ENCODE measurements at regions not wholly inside any gene's neighbourhood (a gene's known extent, or its start where the extent isn't known, plus 50 kb on each side); places are given as distances from the start of the nearest gene placed in this dataset.

- Histone ChIP-seq H3F3A (ENCODE audit: insufficient read depth, low read length, poor library complexity, severe bottlenecking) (no peaks in the 10 kb centered on the region), H3K36me3 (ENCODE audit: insufficient read depth, low read length) (no peaks in the 10 kb centered on the region), H3K79me2 (replicated peaks; ENCODE audit: insufficient read depth, low read length) (no peaks in the 10 kb centered on the region), H4K20me1 (ENCODE audit: insufficient read depth) (no peaks in the 10 kb centered on the region), H3K9me3 (ENCODE audit: low read length) (no peaks in the 10 kb centered on the region), H3K9ac (ENCODE audit: low read length) (no peak overlapping the region), H3K9me2 (ENCODE audit: insufficient read depth, low read length) (no peaks in the 10 kb centered on the region), H3K27ac (ENCODE audit: low read length) (no peak overlapping the region), H2AFZ (ENCODE audit: low read depth, low read length) (no peak overlapping the region), H3K4me2 (ENCODE audit: low read length) (no peak overlapping the region), H3K4me3 (ENCODE audit: low read length) (no peak overlapping the region), H3K27me3 (ENCODE audit: insufficient read depth, low read depth, low read length) (no peaks in the 10 kb centered on the region)
- TF ChIP-seq CTCF (IDR thresholded peaks at IDR 0.05; ENCODE audit: poor library complexity, severe bottlenecking) (no peak), POLR2AphosphoS5 (IDR thresholded peaks at IDR 0.05) (no peak), REST (IDR thresholded peaks at IDR 0.05; ENCODE audit: borderline replicate concordance) (no peak), EP300 (conservative IDR thresholded peaks at IDR 0.05; ENCODE audit: poor library complexity, severe bottlenecking) (no peak), MXI1 (conservative IDR thresholded peaks at IDR 0.05; ENCODE audit: poor library complexity, severe bottlenecking) (no peak), TAF1 (IDR thresholded peaks at IDR 0.05; ENCODE audit: low read depth) (no peak)
Observed at GRCh38 chr4:167930166-167930565, 162.2 kb upstream of the ANXA10 start.

- TF ChIP-seq RAD21 (conservative IDR thresholded peaks at IDR 0.05) (no peak), MXI1 (conservative IDR thresholded peaks at IDR 0.05; ENCODE audit: poor library complexity, severe bottlenecking) (no peak), CTCF (IDR thresholded peaks at IDR 0.05; ENCODE audit: poor library complexity, severe bottlenecking) (no peak)
- no peaks in the 10 kb centered on the region for H3F3A ChIP-seq (ENCODE audit: insufficient read depth, low read length, poor library complexity, severe bottlenecking)
Observed at GRCh38 chr4:167934216-167934615, 158.1 kb upstream of the ANXA10 start.

More at GRCh38 chr4:167934216-167934615, 158.1 kb upstream of the ANXA10 start:
- Histone ChIP-seq H3K27me3 (ENCODE audit: insufficient read depth, low read depth, low read length) (no peaks in the 10 kb centered on the region), H3K9me3 (ENCODE audit: low read length) (no peaks in the 10 kb centered on the region), H3K4me3 (ENCODE audit: low read length) (no peak overlapping the region), H3K4me2 (ENCODE audit: low read length) (no peak overlapping the region), H3K36me3 (ENCODE audit: insufficient read depth, low read length) (no peaks in the 10 kb centered on the region), H4K20me1 (ENCODE audit: insufficient read depth) (no peaks in the 10 kb centered on the region), H3K27ac (ENCODE audit: low read length) (no peak overlapping the region), H2AFZ (ENCODE audit: low read depth, low read length) (no peak overlapping the region), H3K9ac (ENCODE audit: low read length) (no peak overlapping the region), H3K9me2 (ENCODE audit: insufficient read depth, low read length) (no peaks in the 10 kb centered on the region), H3K79me2 (replicated peaks; ENCODE audit: insufficient read depth, low read length) (no peaks in the 10 kb centered on the region)

Data from neural cell (in vitro differentiated cells).